Fibroblast of pulmonary artery (primary cell): ENCODE measurements at regions not wholly inside any gene's neighbourhood (a gene's known extent, or its start where the extent isn't known, plus 50 kb on each side); places are given as distances from the start of the nearest gene placed in this dataset.
"Not testable (repeated sequence)": the region's sequence is repeated elsewhere in the genome, so short reads cannot be mapped to it uniquely, and the experiment has no call there.

Source experiments
- DNase-seq: peaks from one replicate; pipeline ENCODE4 v3.0.0-alpha.2; 2010; ENCODE audit warnings: low read depth
- H3K4me3 ChIP-seq: replicated peaks from 2 replicates; pipeline ENCODE4 v1.5.1; 2011; ENCODE audit warnings: low read depth, mild to moderate bottlenecking, control low read depth, low read length, moderate library complexity

- not testable (repeated sequence) for DNase-seq, H3K4me3 ChIP-seq
Measured at GRCh38 chr13:18322821-18323220, 858.8 kb downstream of the TUBA3C start.

GRCh38 chr13:18319653-18320052, 862.0 kb downstream of the TUBA3C start:
- DNase-seq, H3K4me3 ChIP-seq: not testable (repeated sequence)

- H3K4me3 ChIP-seq, DNase-seq: not testable (repeated sequence)
Measured at GRCh38 chr13:18303240-18303813, 878.3 kb downstream of the TUBA3C start.

GRCh38 chr13:18300968-18301367, 880.7 kb downstream of the TUBA3C start:
- H3K4me3 ChIP-seq, DNase-seq: not testable (repeated sequence)

GRCh38 chr13:18297359-18297758, 884.3 kb downstream of the TUBA3C start:
- DNase-seq, H3K4me3 ChIP-seq: not testable (repeated sequence)

GRCh38 chr13:18296617-18297016, 885.0 kb downstream of the TUBA3C start:
- H3K4me3 ChIP-seq, DNase-seq: not testable (repeated sequence)

GRCh38 chr13:18294311-18294710, 887.3 kb downstream of the TUBA3C start:
- not testable (repeated sequence) for DNase-seq, H3K4me3 ChIP-seq

GRCh38 chr13:18286848-18287247, 894.8 kb downstream of the TUBA3C start:
- DNase-seq: not testable (repeated sequence)

GRCh38 chr13:18285663-18286062, 896.0 kb downstream of the TUBA3C start:
- DNase-seq, H3K4me3 ChIP-seq: not testable (repeated sequence)

More at GRCh38 chr13:18286848-18287247, 894.8 kb downstream of the TUBA3C start:
- H3K4me3 ChIP-seq: not testable (repeated sequence)

- DNase-seq, H3K4me3 ChIP-seq: not testable (repeated sequence)
Measured at GRCh38 chr13:18284040-18284439, 897.6 kb downstream of the TUBA3C start.

- H3K4me3 ChIP-seq, DNase-seq: not testable (repeated sequence)
Measured at GRCh38 chr13:18281829-18282597, 899.6 kb downstream of the TUBA3C start.

- not testable (repeated sequence) for DNase-seq, H3K4me3 ChIP-seq
Measured at GRCh38 chr13:18280904-18281828, 900.5 kb downstream of the TUBA3C start.

GRCh38 chr13:18279971-18280370, 901.7 kb downstream of the TUBA3C start:
- not testable (repeated sequence) for H3K4me3 ChIP-seq, DNase-seq

GRCh38 chr13:18277372-18277771, 904.3 kb downstream of the TUBA3C start:
- not testable (repeated sequence) for DNase-seq, H3K4me3 ChIP-seq

GRCh38 chr13:18276280-18276679, 905.3 kb downstream of the TUBA3C start:
- not testable (repeated sequence) for DNase-seq, H3K4me3 ChIP-seq

- H3K4me3 ChIP-seq, DNase-seq: not testable (repeated sequence)
Measured at GRCh38 chr13:18273785-18274514, 907.7 kb downstream of the TUBA3C start.

GRCh38 chr13:18258801-18259419, 922.7 kb downstream of the TUBA3C start:
- not testable (repeated sequence) for DNase-seq, H3K4me3 ChIP-seq

GRCh38 chr13:18257686-18258085, 923.9 kb downstream of the TUBA3C start:
- not testable (repeated sequence) for DNase-seq, H3K4me3 ChIP-seq
